OCI-LY3 (cell line): ENCODE measurements at regions not wholly inside any gene's neighbourhood (a gene's known extent, or its start where the extent isn't known, plus 50 kb on each side); places are given as distances from the start of the nearest gene placed in this dataset.

ENCODE experiments used
- H2AFZ ChIP-seq: fragments of 200-600, 300-600 bp; shearing (Covaris generic); 2 replicates; pipeline ENCODE4 v1.6.0; 2014; ENCODE audit warnings: antibody characterized with exemption, low read depth, low read length
- H3K27ac ChIP-seq: fragments of 200-600, 300-600 bp; sonication (generic); 2 replicates; pipeline ENCODE4 v1.5.1; 2014; ENCODE audit warnings: mild to moderate bottlenecking, low read length, moderate library complexity, mixed read lengths
- H3K27me3 ChIP-seq: fragments of 200-600, 300-600 bp; sonication (generic); 2 replicates; pipeline ENCODE4 v1.6.1; 2014; ENCODE audit warnings: low read depth, low read length, mixed read lengths
- H3K36me3 ChIP-seq: fragments of 200-600, 300-600 bp; sonication (generic); replicated peaks from 2 replicates; pipeline ENCODE3; 2014; ENCODE audit warnings: low read depth, low read length, mixed read lengths
- H3K4me1 ChIP-seq: fragments of 300-600, 200-600 bp; sonication (generic); 2 replicates; pipeline ENCODE4 v1.6.1; 2014; ENCODE audit warnings: low read length, mixed read lengths
- H3K4me2 ChIP-seq: fragments of 200-600, 300-600 bp; sonication (generic); 2 replicates; pipeline ENCODE4 v1.6.1; 2014; ENCODE audit warnings: low read length, mixed read lengths
- H3K4me3 ChIP-seq: fragments of 300-600, 200-600 bp; sonication (generic); 2 replicates; pipeline ENCODE4 v1.5.1; 2014; ENCODE audit warnings: antibody characterized with exemption, mild to moderate bottlenecking, low read length, moderate library complexity
- H3K79me2 ChIP-seq: fragments of 300-600, 200-600 bp; shearing (Covaris generic); 2 replicates; pipeline ENCODE4 v1.6.1; 2014; ENCODE audit warnings: mild to moderate bottlenecking, low read length, mixed read lengths
- H3K9ac ChIP-seq: fragments of 300-600, 200-600 bp; shearing (Covaris generic); 2 replicates; pipeline ENCODE4 v1.6.0; 2014; ENCODE audit warnings: mild to moderate bottlenecking, low read length, moderate library complexity
- H3K9me3 ChIP-seq: fragments of 200-600, 300-600 bp; shearing (Covaris generic); 2 replicates; pipeline ENCODE4 v1.6.1; 2014; ENCODE audit warnings: low read length, mixed read lengths; ENCODE audit not compliant: insufficient read depth
- H4K20me1 ChIP-seq: fragments of 200-600, 300-600 bp; sonication (generic); 2 replicates; pipeline ENCODE4 v1.6.1; 2016; ENCODE audit warnings: low read length, mixed read lengths; ENCODE audit not compliant: insufficient read depth
- CTCF ChIP-seq: fragments of 200-600, 300-600 bp; sonication (generic); IDR thresholded peaks from 2 replicates; pipeline ENCODE4 v1.5.1; 2014; ENCODE audit warnings: antibody characterized with exemption, low read length, low read depth
- EZH2phosphoT487 ChIP-seq: fragments of 200-600 bp; shearing (Covaris generic); IDR thresholded peaks from 2 replicates; pipeline ENCODE4 v1.6.1; 2018; ENCODE audit warnings: antibody characterized with exemption, mixed run types, low read depth

- H3K27ac ChIP-seq: no peak overlapping the region
- TF ChIP-seq EZH2phosphoT487: no peak
- TF ChIP-seq CTCF: no peak
- H3K27me3 ChIP-seq: no peaks in the 10 kb centered on the region
These were observed 937.5 kb upstream of the ROBO1 start for GRCh38 chr3:80705290-80705689.

GRCh38 chr3:80701349-80701748, 933.6 kb upstream of the ROBO1 start:
- H3K27ac ChIP-seq: no peak overlapping the region
- H3K9me3 ChIP-seq: peaks cover 10% of the 10 kb centered on the region; the same call in 1 of the 2 replicates
- H3K9ac ChIP-seq: no peak overlapping the region
- no peak overlapping the region for H2AFZ ChIP-seq
- no peak overlapping the region for H3K4me3 ChIP-seq
- no peaks in the 10 kb centered on the region for H3K4me1 ChIP-seq
- TF ChIP-seq EZH2phosphoT487: no peak
- no peak for TF ChIP-seq CTCF
- no peaks in the 10 kb centered on the region for H3K79me2 ChIP-seq
- no peak overlapping the region for H3K4me2 ChIP-seq
- H4K20me1 ChIP-seq: no peaks in the 10 kb centered on the region
- H3K36me3 ChIP-seq: no peaks in the 10 kb centered on the region
- no peaks in the 10 kb centered on the region for H3K27me3 ChIP-seq

More at GRCh38 chr3:80705290-80705689, 937.5 kb upstream of the ROBO1 start:
- H3K36me3 ChIP-seq: no peaks in the 10 kb centered on the region
- H3K4me3 ChIP-seq: no peak overlapping the region
- no peak overlapping the region for H2AFZ ChIP-seq
- peaks cover 10% of the 10 kb centered on the region; the same call in 1 of the 2 replicates for H3K9me3 ChIP-seq
- no peaks in the 10 kb centered on the region for H4K20me1 ChIP-seq
- H3K4me2 ChIP-seq: no peak overlapping the region
- no peak overlapping the region for H3K9ac ChIP-seq
- no peaks in the 10 kb centered on the region for H3K4me1 ChIP-seq
- no peaks in the 10 kb centered on the region for H3K79me2 ChIP-seq

- Histone ChIP-seq H3K27ac (no peak overlapping the region), H3K4me3 (no peak overlapping the region), H2AFZ (no peak overlapping the region), H4K20me1 (no peaks in the 10 kb centered on the region), H3K27me3 (no peaks in the 10 kb centered on the region), H3K4me1 (no peaks in the 10 kb centered on the region), H3K9ac (no peak overlapping the region), H3K4me2 (no peak overlapping the region), H3K36me3 (no peaks in the 10 kb centered on the region), H3K9me3 (no peaks in the 10 kb centered on the region), H3K79me2 (no peaks in the 10 kb centered on the region)
- no peak for TF ChIP-seq EZH2phosphoT487
- TF ChIP-seq CTCF: no peak
These were observed 929.5 kb upstream of the ROBO1 start for GRCh38 chr3:80697291-80697690.

DNA sequence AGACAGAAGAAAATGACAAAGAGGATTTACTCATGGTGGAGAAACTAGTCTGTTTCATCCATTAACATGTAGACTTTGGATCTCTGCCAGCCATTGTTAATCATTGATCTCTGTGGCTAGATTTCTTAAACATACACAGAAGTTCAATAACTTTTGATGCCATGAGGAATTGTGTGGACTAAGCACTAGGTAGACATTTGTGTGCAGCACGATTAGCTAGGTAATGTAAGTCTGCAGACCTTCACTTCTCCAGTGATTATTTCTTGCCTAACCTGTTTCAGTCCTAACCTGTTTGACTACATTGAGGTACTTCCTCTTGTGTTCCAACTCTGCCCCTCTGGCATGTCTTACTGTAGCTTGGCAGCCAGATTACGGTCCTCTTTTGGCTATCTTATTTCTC, 928.5 kb upstream of the ROBO1 start:
- Histone ChIP-seq H3K27ac (no peak overlapping the region), H3K9ac (no peak overlapping the region), H3K9me3 (no peaks in the 10 kb centered on the region), H3K27me3 (no peaks in the 10 kb centered on the region), H3K36me3 (no peaks in the 10 kb centered on the region), H3K79me2 (no peaks in the 10 kb centered on the region), H3K4me1 (no peaks in the 10 kb centered on the region), H3K4me2 (no peak overlapping the region), H2AFZ (no peak overlapping the region), H4K20me1 (no peaks in the 10 kb centered on the region), H3K4me3 (no peak overlapping the region)
- no peak for TF ChIP-seq CTCF
- no peak for TF ChIP-seq EZH2phosphoT487
